ENCODE measurements at regions not wholly inside any gene's neighbourhood (a gene's known extent, or its start where the extent isn't known, plus 50 kb on each side); places are given as distances from the start of the nearest gene placed in this dataset.

DNA sequence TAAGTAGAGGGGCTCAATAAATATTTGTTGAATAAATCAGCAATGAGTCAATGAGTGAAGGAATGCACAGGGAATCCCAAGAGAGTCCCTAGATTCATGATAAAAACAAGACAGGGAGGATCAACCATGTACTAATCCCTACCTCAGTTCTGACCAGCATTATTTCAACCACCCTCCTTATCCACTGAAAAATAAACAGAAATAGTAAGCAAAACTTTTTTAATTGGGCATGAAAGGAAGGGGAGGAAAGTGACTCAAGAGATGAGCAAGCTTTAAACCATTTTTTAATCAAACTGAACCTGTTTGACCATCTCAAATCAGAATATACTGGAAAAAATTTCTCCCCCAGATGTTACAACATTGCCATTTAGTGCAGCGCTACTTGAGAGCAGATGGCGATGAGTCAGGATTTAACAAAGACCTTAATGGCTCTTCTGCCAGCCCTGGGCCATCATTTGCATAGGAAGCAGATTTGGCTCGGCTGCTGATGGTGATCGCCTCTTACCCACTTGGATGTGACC lies 194.8 kb upstream of the SLC30A5 start:
- TF ChIP-seq, protein P1, sequence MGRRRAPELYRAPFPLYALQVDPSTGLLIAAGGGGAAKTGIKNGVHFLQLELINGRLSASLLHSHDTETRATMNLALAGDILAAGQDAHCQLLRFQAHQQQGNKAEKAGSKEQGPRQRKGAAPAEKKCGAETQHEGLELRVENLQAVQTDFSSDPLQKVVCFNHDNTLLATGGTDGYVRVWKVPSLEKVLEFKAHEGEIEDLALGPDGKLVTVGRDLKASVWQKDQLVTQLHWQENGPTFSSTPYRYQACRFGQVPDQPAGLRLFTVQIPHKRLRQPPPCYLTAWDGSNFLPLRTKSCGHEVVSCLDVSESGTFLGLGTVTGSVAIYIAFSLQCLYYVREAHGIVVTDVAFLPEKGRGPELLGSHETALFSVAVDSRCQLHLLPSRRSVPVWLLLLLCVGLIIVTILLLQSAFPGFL (CRISPR knock-in tag; IDR thresholded peaks at IDR 0.05) = no peak
- TF ChIP-seq ZNF785 (CRISPR knock-in tag; IDR thresholded peaks at IDR 0.05) = no peak
- TF ChIP-seq ADNP (tag; IDR thresholded peaks at IDR 0.05) = no peak
- TF ChIP-seq, protein P2, sequence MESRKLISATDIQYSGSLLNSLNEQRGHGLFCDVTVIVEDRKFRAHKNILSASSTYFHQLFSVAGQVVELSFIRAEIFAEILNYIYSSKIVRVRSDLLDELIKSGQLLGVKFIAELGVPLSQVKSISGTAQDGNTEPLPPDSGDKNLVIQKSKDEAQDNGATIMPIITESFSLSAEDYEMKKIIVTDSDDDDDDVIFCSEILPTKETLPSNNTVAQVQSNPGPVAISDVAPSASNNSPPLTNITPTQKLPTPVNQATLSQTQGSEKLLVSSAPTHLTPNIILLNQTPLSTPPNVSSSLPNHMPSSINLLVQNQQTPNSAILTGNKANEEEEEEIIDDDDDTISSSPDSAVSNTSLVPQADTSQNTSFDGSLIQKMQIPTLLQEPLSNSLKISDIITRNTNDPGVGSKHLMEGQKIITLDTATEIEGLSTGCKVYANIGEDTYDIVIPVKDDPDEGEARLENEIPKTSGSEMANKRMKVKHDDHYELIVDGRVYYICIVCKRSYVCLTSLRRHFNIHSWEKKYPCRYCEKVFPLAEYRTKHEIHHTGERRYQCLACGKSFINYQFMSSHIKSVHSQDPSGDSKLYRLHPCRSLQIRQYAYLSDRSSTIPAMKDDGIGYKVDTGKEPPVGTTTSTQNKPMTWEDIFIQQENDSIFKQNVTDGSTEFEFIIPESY (CRISPR knock-in tag; IDR thresholded peaks at IDR 0.05) = no peak
- no peak for TF ChIP-seq TEAD2 (tag; IDR thresholded peaks at IDR 0.05)
- TF ChIP-seq SMC3 (conservative IDR thresholded peaks at IDR 0.05; ENCODE audit: insufficient read depth, low read depth, low read length) = no peak
- TF ChIP-seq, protein P3, sequence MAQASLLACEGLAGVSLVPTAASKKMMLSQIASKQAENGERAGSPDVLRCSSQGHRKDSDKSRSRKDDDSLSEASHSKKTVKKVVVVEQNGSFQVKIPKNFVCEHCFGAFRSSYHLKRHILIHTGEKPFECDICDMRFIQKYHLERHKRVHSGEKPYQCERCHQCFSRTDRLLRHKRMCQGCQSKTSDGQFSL (CRISPR knock-in tag; IDR thresholded peaks at IDR 0.05) = no peak
- TF ChIP-seq, protein P3 (tag; IDR thresholded peaks at IDR 0.05) = no peak
- TF ChIP-seq, protein P4, sequence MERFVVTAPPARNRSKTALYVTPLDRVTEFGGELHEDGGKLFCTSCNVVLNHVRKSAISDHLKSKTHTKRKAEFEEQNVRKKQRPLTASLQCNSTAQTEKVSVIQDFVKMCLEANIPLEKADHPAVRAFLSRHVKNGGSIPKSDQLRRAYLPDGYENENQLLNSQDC (CRISPR knock-in tag; IDR thresholded peaks at IDR 0.05) = no peak
- TF ChIP-seq, protein P5, sequence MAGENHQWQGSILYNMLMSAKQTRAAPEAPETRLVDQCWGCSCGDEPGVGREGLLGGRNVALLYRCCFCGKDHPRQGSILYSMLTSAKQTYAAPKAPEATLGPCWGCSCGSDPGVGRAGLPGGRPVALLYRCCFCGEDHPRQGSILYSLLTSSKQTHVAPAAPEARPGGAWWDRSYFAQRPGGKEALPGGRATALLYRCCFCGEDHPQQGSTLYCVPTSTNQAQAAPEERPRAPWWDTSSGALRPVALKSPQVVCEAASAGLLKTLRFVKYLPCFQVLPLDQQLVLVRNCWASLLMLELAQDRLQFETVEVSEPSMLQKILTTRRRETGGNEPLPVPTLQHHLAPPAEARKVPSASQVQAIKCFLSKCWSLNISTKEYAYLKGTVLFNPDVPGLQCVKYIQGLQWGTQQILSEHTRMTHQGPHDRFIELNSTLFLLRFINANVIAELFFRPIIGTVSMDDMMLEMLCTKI (IDR thresholded peaks at IDR 0.05; ENCODE audit: partially characterized antibody) = no peak
- TF ChIP-seq, protein P6, sequence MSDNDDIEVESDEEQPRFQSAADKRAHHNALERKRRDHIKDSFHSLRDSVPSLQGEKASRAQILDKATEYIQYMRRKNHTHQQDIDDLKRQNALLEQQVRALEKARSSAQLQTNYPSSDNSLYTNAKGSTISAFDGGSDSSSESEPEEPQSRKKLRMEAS (CRISPR knock-in tag; IDR thresholded peaks at IDR 0.05) = no peak
- no peak for TF ChIP-seq EZH2 (IDR thresholded peaks at IDR 0.05; ENCODE audit: borderline replicate concordance, low read depth, low read length)
- no peak for TF ChIP-seq SREBF2 (CRISPR knock-in tag; IDR thresholded peaks at IDR 0.05)
- TF ChIP-seq, protein P7, sequence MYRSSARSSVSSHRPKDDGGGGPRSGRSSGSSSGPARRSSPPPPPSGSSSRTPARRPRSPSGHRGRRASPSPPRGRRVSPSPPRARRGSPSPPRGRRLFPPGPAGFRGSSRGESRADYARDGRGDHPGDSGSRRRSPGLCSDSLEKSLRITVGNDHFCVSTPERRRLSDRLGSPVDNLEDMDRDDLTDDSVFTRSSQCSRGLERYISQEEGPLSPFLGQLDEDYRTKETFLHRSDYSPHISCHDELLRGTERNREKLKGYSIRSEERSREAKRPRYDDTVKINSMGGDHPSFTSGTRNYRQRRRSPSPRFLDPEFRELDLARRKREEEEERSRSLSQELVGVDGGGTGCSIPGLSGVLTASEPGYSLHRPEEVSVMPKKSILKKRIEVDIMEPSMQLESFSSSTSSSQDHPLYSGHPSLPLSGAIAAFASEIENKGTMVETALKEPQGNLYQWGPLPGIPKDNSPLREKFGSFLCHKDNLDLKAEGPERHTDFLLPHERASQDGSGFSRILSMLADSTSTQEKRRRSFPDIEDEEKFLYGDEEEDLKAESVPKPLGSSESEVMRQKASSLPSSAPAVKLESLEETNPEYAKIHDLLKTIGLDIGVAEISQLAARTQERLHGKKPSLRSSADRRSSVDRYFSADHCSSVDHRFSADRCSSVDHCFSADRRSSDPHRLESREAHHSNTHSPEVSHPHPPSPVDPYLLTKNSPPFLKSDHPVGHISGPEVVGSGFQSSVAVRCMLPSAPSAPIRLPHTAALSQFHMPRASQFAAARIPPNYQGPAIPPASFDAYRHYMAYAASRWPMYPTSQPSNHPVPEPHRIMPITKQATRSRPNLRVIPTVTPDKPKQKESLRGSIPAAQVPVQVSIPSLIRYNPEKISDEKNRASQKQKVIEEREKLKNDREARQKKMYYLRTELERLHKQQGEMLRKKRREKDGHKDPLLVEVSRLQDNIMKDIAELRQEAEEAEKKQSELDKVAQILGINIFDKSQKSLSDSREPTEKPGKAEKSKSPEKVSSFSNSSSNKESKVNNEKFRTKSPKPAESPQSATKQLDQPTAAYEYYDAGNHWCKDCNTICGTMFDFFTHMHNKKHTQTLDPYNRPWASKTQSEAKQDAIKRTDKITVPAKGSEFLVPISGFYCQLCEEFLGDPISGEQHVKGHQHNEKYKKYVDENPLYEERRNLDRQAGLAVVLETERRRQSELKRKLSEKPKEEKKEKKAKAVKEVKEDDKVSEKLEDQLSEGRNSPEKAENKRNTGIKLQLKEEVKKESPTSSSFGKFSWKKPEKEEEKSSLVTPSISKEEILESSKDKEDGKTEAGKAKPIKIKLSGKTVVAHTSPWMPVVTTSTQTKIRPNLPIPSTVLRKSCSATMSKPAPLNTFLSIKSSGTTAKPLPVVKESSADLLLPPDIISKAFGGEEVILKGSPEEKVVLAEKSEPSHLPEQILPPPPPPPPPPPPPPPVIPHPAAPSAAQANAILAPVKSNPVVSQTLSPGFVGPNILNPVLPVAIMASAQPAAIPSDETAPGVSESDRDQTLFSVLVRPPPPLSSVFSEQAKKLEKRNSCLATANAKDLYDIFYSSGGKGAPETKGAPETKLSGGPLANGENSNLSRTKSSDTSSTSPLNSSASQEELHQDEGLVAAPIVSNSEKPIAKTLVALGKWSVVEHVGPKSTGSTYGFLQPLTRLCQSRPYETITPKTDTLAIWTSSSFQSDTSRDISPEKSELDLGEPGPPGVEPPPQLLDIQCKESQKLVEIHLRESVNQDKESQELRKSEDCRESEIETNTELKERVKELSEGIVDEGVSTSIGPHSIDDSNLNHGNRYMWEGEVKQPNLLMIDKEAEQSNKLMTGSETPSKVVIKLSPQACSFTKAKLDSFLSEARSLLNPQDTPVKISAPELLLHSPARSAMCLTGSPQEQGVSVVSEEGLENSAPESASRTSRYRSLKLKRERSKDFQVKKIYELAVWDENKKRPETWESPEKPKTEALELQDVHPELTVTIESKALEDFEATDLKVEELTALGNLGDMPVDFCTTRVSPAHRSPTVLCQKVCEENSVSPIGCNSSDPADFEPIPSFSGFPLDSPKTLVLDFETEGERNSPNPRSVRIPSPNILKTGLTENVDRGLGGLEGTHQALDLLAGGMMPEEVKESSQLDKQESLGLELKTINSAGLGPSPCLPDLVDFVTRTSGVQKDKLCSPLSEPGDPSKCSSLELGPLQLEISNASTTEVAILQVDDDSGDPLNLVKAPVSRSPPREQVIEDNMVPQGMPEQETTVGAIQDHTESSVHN (IDR thresholded peaks at IDR 0.05; ENCODE audit: borderline replicate concordance in 1 of 2, low read depth in 1 of 2) = no peak

Measured in K562 (cell line).